ENCODE measurements at regions not wholly inside any gene's neighbourhood (a gene's known extent, or its start where the extent isn't known, plus 50 kb on each side); places are given as distances from the start of the nearest gene placed in this dataset.

DNA sequence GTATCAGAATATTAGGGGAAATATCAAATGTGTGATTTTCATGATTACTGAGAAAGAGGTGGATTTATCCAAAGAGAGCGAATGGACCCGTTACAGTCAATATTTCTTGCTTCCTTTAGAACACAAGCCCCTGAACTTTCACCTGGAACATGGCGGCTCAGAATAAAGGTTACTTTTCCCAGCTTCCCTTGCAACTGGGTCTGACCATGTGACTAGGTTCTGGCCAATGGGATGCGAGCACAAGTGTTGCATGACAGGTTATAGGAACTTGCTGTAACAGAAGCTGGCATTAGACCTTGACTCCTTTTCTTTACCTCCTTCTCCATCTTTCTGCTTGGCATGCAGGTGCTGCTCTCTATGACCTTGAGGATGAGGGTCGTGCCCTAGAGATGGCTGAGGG is 556.1 kb downstream of the TYW1 start:
- no peak overlapping the region for H3K9ac ChIP-seq (ENCODE audit: low read depth, low read length)
- H4K91ac ChIP-seq (ENCODE audit: insufficient read depth, low read depth, low read length): no peak overlapping the region
- no peaks in the 10 kb centered on the region for H3K9me1 ChIP-seq (ENCODE audit: insufficient read depth, low read length)
- H2BK15ac ChIP-seq (ENCODE audit: low read depth, low read length): no peak overlapping the region
- H3K23ac ChIP-seq (ENCODE audit: low read depth, low read length): no peak overlapping the region
- H3K4me1 ChIP-seq (ENCODE audit: control insufficient read depth, insufficient read depth, low read length): no peaks in the 10 kb centered on the region
- H3K36me3 ChIP-seq (ENCODE audit: control insufficient read depth, insufficient read depth, low read length): no peaks in the 10 kb centered on the region
- no peak overlapping the region for H3K18ac ChIP-seq (ENCODE audit: low read depth, low read length)
- H2BK5ac ChIP-seq (ENCODE audit: low read depth, low read length, poor library complexity, severe bottlenecking): no peak overlapping the region
- peaks cover 14% of the 10 kb centered on the region for H3K9me3 ChIP-seq (ENCODE audit: control insufficient read depth, insufficient read depth, low read length)
- no CpG with 5 or more reads among the region's 5 CpGs for WGBS, 2 experiments (ENCODE audit: extremely low coverage in 2 of 2, insufficient read length in 1 of 2)
- no peak for TF ChIP-seq CHD1 (IDR thresholded peaks at IDR 0.05; ENCODE audit: low read depth, low read length)
- no peak for TF ChIP-seq MAZ (IDR thresholded peaks at IDR 0.05; ENCODE audit: borderline replicate concordance, low read depth, low read length)
- TF ChIP-seq BHLHE40 (IDR thresholded peaks at IDR 0.05; ENCODE audit: low read depth, low read length): no peak
- TF ChIP-seq, protein P1, sequence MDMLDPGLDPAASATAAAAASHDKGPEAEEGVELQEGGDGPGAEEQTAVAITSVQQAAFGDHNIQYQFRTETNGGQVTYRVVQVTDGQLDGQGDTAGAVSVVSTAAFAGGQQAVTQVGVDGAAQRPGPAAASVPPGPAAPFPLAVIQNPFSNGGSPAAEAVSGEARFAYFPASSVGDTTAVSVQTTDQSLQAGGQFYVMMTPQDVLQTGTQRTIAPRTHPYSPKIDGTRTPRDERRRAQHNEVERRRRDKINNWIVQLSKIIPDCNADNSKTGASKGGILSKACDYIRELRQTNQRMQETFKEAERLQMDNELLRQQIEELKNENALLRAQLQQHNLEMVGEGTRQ (IDR thresholded peaks at IDR 0.05; ENCODE audit: low read depth, low read length): no peak
- TF ChIP-seq POLR2A (IDR thresholded peaks at IDR 0.05; ENCODE audit: low read depth, low read length): no peak
- no peak for TF ChIP-seq RCOR1 (IDR thresholded peaks at IDR 0.05; ENCODE audit: insufficient replicate concordance, low read length)
- TF ChIP-seq FOS (IDR thresholded peaks at IDR 0.05; ENCODE audit: low read depth, low read length): no peak
- TF ChIP-seq MAFK (IDR thresholded peaks at IDR 0.05; ENCODE audit: low read depth, low read length): no peak
- TF ChIP-seq, protein P2, sequence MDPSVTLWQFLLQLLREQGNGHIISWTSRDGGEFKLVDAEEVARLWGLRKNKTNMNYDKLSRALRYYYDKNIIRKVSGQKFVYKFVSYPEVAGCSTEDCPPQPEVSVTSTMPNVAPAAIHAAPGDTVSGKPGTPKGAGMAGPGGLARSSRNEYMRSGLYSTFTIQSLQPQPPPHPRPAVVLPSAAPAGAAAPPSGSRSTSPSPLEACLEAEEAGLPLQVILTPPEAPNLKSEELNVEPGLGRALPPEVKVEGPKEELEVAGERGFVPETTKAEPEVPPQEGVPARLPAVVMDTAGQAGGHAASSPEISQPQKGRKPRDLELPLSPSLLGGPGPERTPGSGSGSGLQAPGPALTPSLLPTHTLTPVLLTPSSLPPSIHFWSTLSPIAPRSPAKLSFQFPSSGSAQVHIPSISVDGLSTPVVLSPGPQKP (IDR thresholded peaks at IDR 0.05; ENCODE audit: borderline replicate concordance, low read depth, low read length): no peak
- TF ChIP-seq MXI1 (IDR thresholded peaks at IDR 0.05; ENCODE audit: borderline replicate concordance, low read depth, low read length): no peak
- TF ChIP-seq SMC3 (IDR thresholded peaks at IDR 0.05; ENCODE audit: low read depth, low read length): no peak
- no peak for TF ChIP-seq RFX5 (IDR thresholded peaks at IDR 0.05; ENCODE audit: low read depth, low read length)
- TF ChIP-seq CEBPB (IDR thresholded peaks at IDR 0.05; ENCODE audit: low read depth, low read length): no peak
- no peak for TF ChIP-seq RAD21 (IDR thresholded peaks at IDR 0.05; ENCODE audit: low read length)
- TF ChIP-seq, protein P3, sequence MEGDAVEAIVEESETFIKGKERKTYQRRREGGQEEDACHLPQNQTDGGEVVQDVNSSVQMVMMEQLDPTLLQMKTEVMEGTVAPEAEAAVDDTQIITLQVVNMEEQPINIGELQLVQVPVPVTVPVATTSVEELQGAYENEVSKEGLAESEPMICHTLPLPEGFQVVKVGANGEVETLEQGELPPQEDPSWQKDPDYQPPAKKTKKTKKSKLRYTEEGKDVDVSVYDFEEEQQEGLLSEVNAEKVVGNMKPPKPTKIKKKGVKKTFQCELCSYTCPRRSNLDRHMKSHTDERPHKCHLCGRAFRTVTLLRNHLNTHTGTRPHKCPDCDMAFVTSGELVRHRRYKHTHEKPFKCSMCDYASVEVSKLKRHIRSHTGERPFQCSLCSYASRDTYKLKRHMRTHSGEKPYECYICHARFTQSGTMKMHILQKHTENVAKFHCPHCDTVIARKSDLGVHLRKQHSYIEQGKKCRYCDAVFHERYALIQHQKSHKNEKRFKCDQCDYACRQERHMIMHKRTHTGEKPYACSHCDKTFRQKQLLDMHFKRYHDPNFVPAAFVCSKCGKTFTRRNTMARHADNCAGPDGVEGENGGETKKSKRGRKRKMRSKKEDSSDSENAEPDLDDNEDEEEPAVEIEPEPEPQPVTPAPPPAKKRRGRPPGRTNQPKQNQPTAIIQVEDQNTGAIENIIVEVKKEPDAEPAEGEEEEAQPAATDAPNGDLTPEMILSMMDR (conservative IDR thresholded peaks at IDR 0.05; ENCODE audit: low read depth, low read length): no peak
- no peak for TF ChIP-seq NFE2L2 (IDR thresholded peaks at IDR 0.05; ENCODE audit: low read depth, low read length)
- CTCF ChIA-PET: no interaction called here
- no peaks in the 10 kb centered on the region for H3K79me1 ChIP-seq (ENCODE audit: low read depth in 1 of 2, low read length in 2 of 2)
- POLR2A ChIA-PET (ENCODE audit: unreplicated experiment): no interaction called here
- in situ Hi-C loops (cut with MboI; ENCODE audit: low sequenced_read_pairs) (no loop called here), dilution Hi-C loops (cut with HindIII; ENCODE audit: low sequenced_read_pairs, unreplicated experiment) (no loop called here), intact Hi-C loops (cut with micrococcal nuclease) (no loop called here)
- no peak for DNase-seq
- no peak overlapping the region for H3K4ac ChIP-seq (ENCODE audit: low read depth, low read length)
- no peak overlapping the region for H3K27ac ChIP-seq (ENCODE audit: insufficient read depth, low read length)
- H3K4me2 ChIP-seq (ENCODE audit: low read depth, low read length): no peak overlapping the region
- no peak overlapping the region for H2BK120ac ChIP-seq (ENCODE audit: low read depth, low read length)
- H2AK9ac ChIP-seq (replicated peaks; ENCODE audit: low read depth, low read length, poor library complexity): no peak overlapping the region
- H2AFZ ChIP-seq (replicated peaks; ENCODE audit: low read length, poor library complexity): no peak overlapping the region
- no peaks in the 10 kb centered on the region for H4K20me1 ChIP-seq (ENCODE audit: insufficient read depth, low read length)
- H2BK20ac ChIP-seq (ENCODE audit: low read depth, low read length): no peak overlapping the region
- H4K8ac ChIP-seq (ENCODE audit: low read depth in 2 of 2, low read length in 2 of 2): no peak overlapping the region
- no peak overlapping the region for H2AK5ac ChIP-seq (ENCODE audit: low read depth, low read length)
- no peaks in the 10 kb centered on the region for H3K27me3 ChIP-seq (ENCODE audit: control insufficient read depth, insufficient read depth, low read length)
- no peak overlapping the region for H3K14ac ChIP-seq (replicated peaks; ENCODE audit: low read depth, low read length)
- H4K5ac ChIP-seq (ENCODE audit: low read depth, low read length): no peak overlapping the region
- no peak for ATAC-seq (ENCODE audit: low read depth)
- H3K56ac ChIP-seq (ENCODE audit: extremely low read depth, insufficient read depth, low read length): no peak overlapping the region
- H3K4me3 ChIP-seq (ENCODE audit: insufficient read depth, low read depth, low read length): no peak overlapping the region
- BruUV-seq (replicated peaks): no TSS peak

Measured in IMR-90 (cell line).